ENCODE measurements at regions not wholly inside any gene's neighbourhood (a gene's known extent, or its start where the extent isn't known, plus 50 kb on each side); places are given as distances from the start of the nearest gene placed in this dataset.

DNA sequence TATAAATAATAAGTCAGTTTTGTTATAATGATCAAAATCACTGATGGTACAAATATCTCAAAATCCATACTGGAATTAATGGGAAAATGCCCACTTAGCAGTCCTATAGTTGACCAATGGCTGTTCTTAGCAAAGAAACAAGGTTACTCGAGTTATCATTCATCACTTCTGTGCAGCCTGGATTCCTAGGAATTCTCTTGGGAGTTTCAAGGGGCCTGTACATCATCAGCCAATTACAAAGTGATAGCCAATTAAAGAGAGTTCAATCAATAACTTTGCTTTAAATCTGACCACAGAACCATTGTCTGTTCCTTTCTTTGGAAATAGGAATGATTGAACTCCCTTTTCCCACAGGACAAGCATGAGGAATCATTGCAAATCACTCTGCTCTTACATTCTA, 205.5 kb downstream of the PCDH19 start (continued):
- TF ChIP-seq, protein P1, sequence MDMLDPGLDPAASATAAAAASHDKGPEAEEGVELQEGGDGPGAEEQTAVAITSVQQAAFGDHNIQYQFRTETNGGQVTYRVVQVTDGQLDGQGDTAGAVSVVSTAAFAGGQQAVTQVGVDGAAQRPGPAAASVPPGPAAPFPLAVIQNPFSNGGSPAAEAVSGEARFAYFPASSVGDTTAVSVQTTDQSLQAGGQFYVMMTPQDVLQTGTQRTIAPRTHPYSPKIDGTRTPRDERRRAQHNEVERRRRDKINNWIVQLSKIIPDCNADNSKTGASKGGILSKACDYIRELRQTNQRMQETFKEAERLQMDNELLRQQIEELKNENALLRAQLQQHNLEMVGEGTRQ (IDR thresholded peaks at IDR 0.05) = no peak
- no peak for TF ChIP-seq EHF (CRISPR knock-in tag; IDR thresholded peaks at IDR 0.05)

DNA sequence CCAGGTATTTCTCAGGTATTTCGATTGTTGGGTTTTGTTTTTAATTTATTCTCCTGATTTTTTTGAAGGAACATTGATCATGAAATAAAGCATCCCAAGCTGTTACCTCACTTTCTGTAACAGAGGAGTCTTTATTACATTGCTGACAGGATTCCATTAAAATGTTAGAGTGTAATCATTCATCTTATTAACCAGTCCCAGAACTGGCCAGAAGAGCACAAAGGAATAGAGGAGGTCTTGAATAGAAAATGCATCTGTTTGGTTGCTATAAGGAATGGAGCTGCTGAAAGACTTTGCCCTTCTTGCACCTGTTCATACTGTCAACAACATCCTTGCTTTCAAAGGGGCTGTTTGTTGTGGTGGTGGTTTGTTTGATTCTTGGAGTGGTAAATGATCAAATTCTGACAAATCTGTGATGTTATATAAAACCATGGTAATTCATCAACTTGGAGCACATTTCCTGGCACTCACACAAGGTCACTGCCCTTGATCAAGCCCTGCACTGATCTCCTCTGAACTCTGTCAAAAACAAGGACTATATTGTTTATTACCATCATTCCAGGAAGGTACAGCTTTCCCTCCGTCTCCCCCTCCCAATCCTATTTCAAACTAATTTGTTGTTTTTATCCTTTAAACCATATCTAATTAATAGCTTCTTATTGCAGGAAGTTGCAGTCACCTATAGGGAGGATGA, 215.8 kb downstream of the PCDH19 start:
- TF ChIP-seq EHF (CRISPR knock-in tag; IDR thresholded peaks at IDR 0.05) = no peak
- TF ChIP-seq RFX5 (IDR thresholded peaks at IDR 0.05) = no peak
- TF ChIP-seq NFE2L2 (conservative IDR thresholded peaks at IDR 0.05; ENCODE audit: low read length) = no peak
- no peak for TF ChIP-seq FOSB (CRISPR knock-in tag; IDR thresholded peaks at IDR 0.05)
- no peak for TF ChIP-seq EHMT2 (IDR thresholded peaks at IDR 0.05; ENCODE audit: low read depth)
- TF ChIP-seq, protein P1 (IDR thresholded peaks at IDR 0.05) = no peak
- TF ChIP-seq POLR2AphosphoS2 (conservative IDR thresholded peaks at IDR 0.05; ENCODE audit: low read length) = no peak
- TF ChIP-seq PHF8 (IDR thresholded peaks at IDR 0.05; ENCODE audit: borderline replicate concordance, low read depth) = no peak
- TF ChIP-seq, protein P2, sequence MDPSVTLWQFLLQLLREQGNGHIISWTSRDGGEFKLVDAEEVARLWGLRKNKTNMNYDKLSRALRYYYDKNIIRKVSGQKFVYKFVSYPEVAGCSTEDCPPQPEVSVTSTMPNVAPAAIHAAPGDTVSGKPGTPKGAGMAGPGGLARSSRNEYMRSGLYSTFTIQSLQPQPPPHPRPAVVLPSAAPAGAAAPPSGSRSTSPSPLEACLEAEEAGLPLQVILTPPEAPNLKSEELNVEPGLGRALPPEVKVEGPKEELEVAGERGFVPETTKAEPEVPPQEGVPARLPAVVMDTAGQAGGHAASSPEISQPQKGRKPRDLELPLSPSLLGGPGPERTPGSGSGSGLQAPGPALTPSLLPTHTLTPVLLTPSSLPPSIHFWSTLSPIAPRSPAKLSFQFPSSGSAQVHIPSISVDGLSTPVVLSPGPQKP (IDR thresholded peaks at IDR 0.05; ENCODE audit: low read depth, low read length) = no peak
- TF ChIP-seq CBX2 (IDR thresholded peaks at IDR 0.05; ENCODE audit: borderline replicate concordance, low read depth) = no peak
- no peak for TF ChIP-seq RNF2 (IDR thresholded peaks at IDR 0.05; ENCODE audit: borderline replicate concordance, low read depth)
- TF ChIP-seq MAFK (IDR thresholded peaks at IDR 0.05; ENCODE audit: partially characterized antibody) = no peak
- no peak for TF ChIP-seq TP53 (CRISPR knock-in tag; IDR thresholded peaks at IDR 0.05)
- TF ChIP-seq BHLHE40 (IDR thresholded peaks at IDR 0.05; ENCODE audit: low read depth, low read length) = no peak
- no peak for TF ChIP-seq HOXB5 (CRISPR knock-in tag; IDR thresholded peaks at IDR 0.05)
- TF ChIP-seq, protein P3, sequence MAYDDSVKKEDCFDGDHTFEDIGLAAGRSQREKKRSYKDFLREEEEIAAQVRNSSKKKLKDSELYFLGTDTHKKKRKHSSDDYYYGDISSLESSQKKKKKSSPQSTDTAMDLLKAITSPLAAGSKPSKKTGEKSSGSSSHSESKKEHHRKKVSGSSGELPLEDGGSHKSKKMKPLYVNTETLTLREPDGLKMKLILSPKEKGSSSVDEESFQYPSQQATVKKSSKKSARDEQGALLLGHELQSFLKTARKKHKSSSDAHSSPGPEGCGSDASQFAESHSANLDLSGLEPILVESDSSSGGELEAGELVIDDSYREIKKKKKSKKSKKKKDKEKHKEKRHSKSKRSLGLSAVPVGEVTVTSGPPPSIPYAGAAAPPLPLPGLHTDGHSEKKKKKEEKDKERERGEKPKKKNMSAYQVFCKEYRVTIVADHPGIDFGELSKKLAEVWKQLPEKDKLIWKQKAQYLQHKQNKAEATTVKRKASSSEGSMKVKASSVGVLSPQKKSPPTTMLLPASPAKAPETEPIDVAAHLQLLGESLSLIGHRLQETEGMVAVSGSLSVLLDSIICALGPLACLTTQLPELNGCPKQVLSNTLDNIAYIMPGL (CRISPR knock-in tag; IDR thresholded peaks at IDR 0.05; ENCODE audit: borderline replicate concordance) = no peak
- TF ChIP-seq, protein P4, sequence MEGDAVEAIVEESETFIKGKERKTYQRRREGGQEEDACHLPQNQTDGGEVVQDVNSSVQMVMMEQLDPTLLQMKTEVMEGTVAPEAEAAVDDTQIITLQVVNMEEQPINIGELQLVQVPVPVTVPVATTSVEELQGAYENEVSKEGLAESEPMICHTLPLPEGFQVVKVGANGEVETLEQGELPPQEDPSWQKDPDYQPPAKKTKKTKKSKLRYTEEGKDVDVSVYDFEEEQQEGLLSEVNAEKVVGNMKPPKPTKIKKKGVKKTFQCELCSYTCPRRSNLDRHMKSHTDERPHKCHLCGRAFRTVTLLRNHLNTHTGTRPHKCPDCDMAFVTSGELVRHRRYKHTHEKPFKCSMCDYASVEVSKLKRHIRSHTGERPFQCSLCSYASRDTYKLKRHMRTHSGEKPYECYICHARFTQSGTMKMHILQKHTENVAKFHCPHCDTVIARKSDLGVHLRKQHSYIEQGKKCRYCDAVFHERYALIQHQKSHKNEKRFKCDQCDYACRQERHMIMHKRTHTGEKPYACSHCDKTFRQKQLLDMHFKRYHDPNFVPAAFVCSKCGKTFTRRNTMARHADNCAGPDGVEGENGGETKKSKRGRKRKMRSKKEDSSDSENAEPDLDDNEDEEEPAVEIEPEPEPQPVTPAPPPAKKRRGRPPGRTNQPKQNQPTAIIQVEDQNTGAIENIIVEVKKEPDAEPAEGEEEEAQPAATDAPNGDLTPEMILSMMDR (IDR thresholded peaks at IDR 0.05) = no peak
- Histone ChIP-seq H3K27ac (no peak overlapping the region), H3K4me1 (no peaks in the 10 kb centered on the region), H3K4me3 (no peak overlapping the region), H3K9me3 (no peaks in the 10 kb centered on the region), H3K4me2 (no peak overlapping the region)
- 0% methylated on average over 2 of the region's 2 CpGs for WGBS (ENCODE audit: missing lambda C conversion rate)
- DNase-seq (ENCODE audit: low read depth in 1 of 2, low spot score in 1 of 2) (no peak), FAIRE-seq (no peak), ATAC-seq (no peak)
- ChIA-PET CTCF (no interaction called here), POLR2A (no interaction called here)
